Stimulated activated CD8-positive, alpha-beta memory T cell treated with anti-CD3 and anti-CD28 coated beads, Interleukin-12 subunit alpha, Interleukin-12 subunit beta, amount 100 ng/mL, for 4 hours (primary cell): ENCODE measurements at regions not wholly inside any gene's neighbourhood (a gene's known extent, or its start where the extent isn't known, plus 50 kb on each side); places are given as distances from the start of the nearest gene placed in this dataset.

ENCODE experiments used
- DNase-seq: peaks from one replicate; pipeline ENCODE4 v3.0.0-alpha.2; 2020; ENCODE audit warnings: low read depth

GRCh38 chr2:217722883-217723472, 279.8 kb downstream of the TNS1 start:
- no peak for DNase-seq

GRCh38 chr2:217717646-217718045, 285.1 kb downstream of the TNS1 start:
- DNase-seq = no peak

- DNase-seq = no peak
Measured at GRCh38 chr2:217715484-217715883, 287.3 kb downstream of the TNS1 start.

GRCh38 chr2:217714287-217714751, 288.5 kb downstream of the TNS1 start:
- DNase-seq = no peak

- DNase-seq = peak; percentile 36
Measured at GRCh38 chr2:217713395-217714286, 289.2 kb downstream of the TNS1 start.

GRCh38 chr2:217712431-217712830, 290.4 kb downstream of the TNS1 start:
- no peak for DNase-seq

GRCh38 chr2:217711188-217711587, 291.6 kb downstream of the TNS1 start:
- DNase-seq = no peak

GRCh38 chr2:217710211-217710765, 292.5 kb downstream of the TNS1 start:
- DNase-seq = no peak

- no peak for DNase-seq
Measured at GRCh38 chr2:217709478-217710210, 293.2 kb downstream of the TNS1 start.

GRCh38 chr2:217707131-217707611, 295.6 kb downstream of the TNS1 start:
- no peak for DNase-seq

- no peak for DNase-seq
Measured at GRCh38 chr2:217706513-217706912, 296.3 kb downstream of the TNS1 start.

- DNase-seq = no peak
Measured at GRCh38 chr2:217706095-217706494, 296.7 kb downstream of the TNS1 start.

- DNase-seq = no peak
Measured at GRCh38 chr2:217705461-217705860, 297.3 kb downstream of the TNS1 start.

GRCh38 chr2:217703999-217704398, 298.8 kb downstream of the TNS1 start:
- DNase-seq = no peak

GRCh38 chr2:217703102-217703501, 299.7 kb downstream of the TNS1 start:
- no peak for DNase-seq

- no peak for DNase-seq
Measured at GRCh38 chr2:217701622-217702021, 301.2 kb downstream of the TNS1 start.

- DNase-seq = no peak
Measured at GRCh38 chr2:217698691-217699090, 304.1 kb downstream of the TNS1 start.

- DNase-seq = no peak
Measured at GRCh38 chr2:217695033-217695520, 307.7 kb downstream of the TNS1 start.

- DNase-seq = no peak
Measured at GRCh38 chr2:217694291-217694690, 308.5 kb downstream of the TNS1 start.

- no peak for DNase-seq
Measured at GRCh38 chr2:217693363-217693762, 309.4 kb downstream of the TNS1 start.

GRCh38 chr2:217691920-217692666, 310.7 kb downstream of the TNS1 start:
- no peak for DNase-seq
